Astrocyte (in vitro differentiated cells and primary cell): ENCODE measurements at regions not wholly inside any gene's neighbourhood (a gene's known extent, or its start where the extent isn't known, plus 50 kb on each side); places are given as distances from the start of the nearest gene placed in this dataset.

Experiments used
- DNase-seq: peaks from one replicate; pipeline ENCODE4 v3.0.0-alpha.2; 2010; ENCODE audit warnings: low read depth
- FAIRE-seq: peaks from 2 replicates; lab custom pipeline; 2011; peaks lifted over from hg19 to GRCh38; lab: Jason Lieb, UNC
- H2AFZ ChIP-seq: 2 replicates; pipeline ENCODE4 v1.6.0; 2012; ENCODE audit warnings: low read depth, low read length, inconsistent platforms
- H3K27ac ChIP-seq: 2 replicates; pipeline ENCODE4 v1.5.1; 2011; ENCODE audit warnings: low read depth, low read length, inconsistent platforms
- H3K27me3 ChIP-seq: 2 replicates; pipeline ENCODE4 v1.6.0; 2011; ENCODE audit warnings: low read length, inconsistent platforms; ENCODE audit not compliant: insufficient read depth
- H3K36me3 ChIP-seq: 2 replicates; pipeline ENCODE4 v1.5.1; 2011; ENCODE audit warnings: low read length, inconsistent platforms; ENCODE audit not compliant: insufficient read depth
- H3K4me1 ChIP-seq: 2 replicates; pipeline ENCODE4 v1.5.1; 2011; ENCODE audit warnings: low read length, inconsistent platforms; ENCODE audit not compliant: insufficient read depth
- H3K4me2 ChIP-seq: 2 replicates; pipeline ENCODE4 v1.6.0; 2012; ENCODE audit warnings: low read length, inconsistent platforms
- H3K4me3 ChIP-seq: 2 replicates; pipeline ENCODE4 v1.5.1; 2011; ENCODE audit warnings: low read depth, mild to moderate bottlenecking, low read length, inconsistent platforms; ENCODE audit not compliant: insufficient read depth
- H3K79me2 ChIP-seq: 2 replicates; pipeline ENCODE4 v1.6.0; 2012; ENCODE audit warnings: mild to moderate bottlenecking, low read length, inconsistent platforms; ENCODE audit not compliant: insufficient read depth
- H3K9ac ChIP-seq: 2 replicates; pipeline ENCODE4 v1.6.0; 2012; ENCODE audit warnings: mild to moderate bottlenecking, low read length, inconsistent platforms
- H3K9me3 ChIP-seq: 2 replicates; pipeline ENCODE4 v1.5.1; 2012; ENCODE audit warnings: low read depth, mild to moderate bottlenecking, low read length, inconsistent platforms; ENCODE audit not compliant: insufficient read depth
- H4K20me1 ChIP-seq: 2 replicates; pipeline ENCODE4 v1.6.0; 2012; ENCODE audit warnings: low read length, inconsistent platforms; ENCODE audit not compliant: insufficient read depth
- H3K27ac Mint-ChIP-seq: one replicate; pipeline ENCODE4 v1.8.0; 2021; ENCODE audit warnings: mild to moderate bottlenecking, mixed read lengths; ENCODE audit not compliant: unreplicated experiment
- H3K27me3 Mint-ChIP-seq: one replicate; pipeline ENCODE4 v1.8.0; 2021; ENCODE audit warnings: low read depth, mixed read lengths; ENCODE audit not compliant: unreplicated experiment
- H3K36me3 Mint-ChIP-seq: one replicate; pipeline ENCODE4 v1.8.0; 2021; ENCODE audit warnings: low read depth, mixed read lengths; ENCODE audit not compliant: unreplicated experiment
- H3K4me1 Mint-ChIP-seq: one replicate; pipeline ENCODE4 v1.8.0; 2021; ENCODE audit warnings: low read depth, mixed read lengths; ENCODE audit not compliant: unreplicated experiment
- H3K4me3 Mint-ChIP-seq: one replicate; pipeline ENCODE4 v1.8.0; 2021; ENCODE audit warnings: mild to moderate bottlenecking, moderate library complexity, mixed read lengths; ENCODE audit not compliant: unreplicated experiment
- H3K9me3 Mint-ChIP-seq: one replicate; pipeline ENCODE4 v1.8.0; 2021; ENCODE audit warnings: mild to moderate bottlenecking, mixed read lengths; ENCODE audit not compliant: unreplicated experiment
- CTCF ChIP-seq: IDR thresholded peaks from 2 replicates; pipeline ENCODE4 v1.5.1; 2011; ENCODE audit warnings: low read depth, mild to moderate bottlenecking, inconsistent platforms, low read length, moderate library complexity; ENCODE audit not compliant: insufficient read depth
- EZH2 ChIP-seq: IDR thresholded peaks from 2 replicates; pipeline ENCODE4 v1.6.1; 2012; ENCODE audit warnings: mild to moderate bottlenecking, low read length, inconsistent platforms; ENCODE audit not compliant: insufficient read depth

GRCh38 chr15:95024351-95024750 is 793.0 kb downstream of the MCTP2 start:
- Histone ChIP-seq H2AFZ (no peak overlapping the region), H4K20me1 (no peaks in the 10 kb centered on the region), H3K9ac (no peak overlapping the region), H3K4me1 (peaks cover 6% of the 10 kb centered on the region), H3K4me3 (no peak overlapping the region), H3K36me3 (no peaks in the 10 kb centered on the region), H3K4me2 (no peak overlapping the region), H3K79me2 (no peaks in the 10 kb centered on the region), H3K27me3 (no peaks in the 10 kb centered on the region), H3K9me3 (no peaks in the 10 kb centered on the region), H3K27ac (no peak overlapping the region)
- H3K27me3 Mint-ChIP-seq: no peaks in the 10 kb centered on the region
- FAIRE-seq: no peak
- peak; percentile 22 for DNase-seq
- H3K9me3 Mint-ChIP-seq: no peaks in the 10 kb centered on the region
- no peaks in the 10 kb centered on the region for H3K36me3 Mint-ChIP-seq
- no peak overlapping the region for H3K4me3 Mint-ChIP-seq
- TF ChIP-seq CTCF: peak; percentile 46
- TF ChIP-seq EZH2: no peak
- H3K4me1 Mint-ChIP-seq: peaks cover 10% of the 10 kb centered on the region
- H3K27ac Mint-ChIP-seq: no peak overlapping the region

GRCh38 chr15:95025924-95026728 is 794.8 kb downstream of the MCTP2 start:
- FAIRE-seq: peak; percentile 85

More at GRCh38 chr15:95025924-95026728, 794.8 kb downstream of the MCTP2 start:
- H3K27ac Mint-ChIP-seq: no peak overlapping the region
- H3K36me3 ChIP-seq: no peaks in the 10 kb centered on the region
- no peak overlapping the region for H3K4me3 ChIP-seq
- no peaks in the 10 kb centered on the region for H3K9me3 Mint-ChIP-seq
- H2AFZ ChIP-seq: no peak overlapping the region
- H3K4me1 Mint-ChIP-seq: no peaks in the 10 kb centered on the region
- H3K27me3 ChIP-seq: no peaks in the 10 kb centered on the region
- no peaks in the 10 kb centered on the region for H3K9me3 ChIP-seq
- no peak overlapping the region for H3K9ac ChIP-seq
- no peaks in the 10 kb centered on the region for H3K27me3 Mint-ChIP-seq
- no peaks in the 10 kb centered on the region for H4K20me1 ChIP-seq
- no peak overlapping the region for H3K4me3 Mint-ChIP-seq
- H3K36me3 Mint-ChIP-seq: no peaks in the 10 kb centered on the region
- H3K27ac ChIP-seq: no peak overlapping the region
- H3K4me2 ChIP-seq: no peak overlapping the region
- no peaks in the 10 kb centered on the region for H3K79me2 ChIP-seq
- H3K4me1 ChIP-seq: no peaks in the 10 kb centered on the region
- DNase-seq: no peak
- no peak for TF ChIP-seq EZH2
- peak; percentile 79 for TF ChIP-seq CTCF
